Nephron progenitor cell (in vitro differentiated cells): ENCODE measurements at regions not wholly inside any gene's neighbourhood (a gene's known extent, or its start where the extent isn't known, plus 50 kb on each side); places are given as distances from the start of the nearest gene placed in this dataset.
A peak's percentile ranks its signal among the peaks of the same experiment; 100 is the strongest.
"Not testable (repeated sequence)": the region's sequence is repeated elsewhere in the genome, so short reads cannot be mapped to it uniquely, and the experiment has no call there.

Experiments used
- DNase-seq: peaks from one replicate; pipeline ENCODE4 v3.0.0; 2021
- H3K27ac Mint-ChIP-seq: 2 replicates; pipeline ENCODE4 v1.8.0; 2021; ENCODE audit warnings: mild to moderate bottlenecking, moderate library complexity, mixed read lengths
- H3K27me3 Mint-ChIP-seq: 2 replicates; pipeline ENCODE4 v1.8.0; 2021; ENCODE audit warnings: mild to moderate bottlenecking, low read depth, mixed read lengths; ENCODE audit not compliant: poor library complexity
- H3K36me3 Mint-ChIP-seq: 2 replicates; pipeline ENCODE4 v1.8.0; 2021; ENCODE audit warnings: low read depth, mixed read lengths
- H3K4me1 Mint-ChIP-seq: 2 replicates; pipeline ENCODE4 v1.8.0; 2021; ENCODE audit warnings: mixed read lengths
- H3K4me3 Mint-ChIP-seq: 2 replicates; pipeline ENCODE4 v1.8.0; 2021; ENCODE audit warnings: mild to moderate bottlenecking, moderate library complexity, mixed read lengths
- H3K9me3 Mint-ChIP-seq: 2 replicates; pipeline ENCODE4 v1.8.0; 2021; ENCODE audit warnings: mild to moderate bottlenecking, moderate library complexity, mixed read lengths
- CTCF ChIP-seq: fragments of 200-600 bp; sonication (generic); IDR thresholded peaks from 2 replicates; pipeline ENCODE4 v1.5.0; 2021; ENCODE audit warnings: antibody characterized with exemption

- Mint-ChIP-seq H3K4me3 (no peak overlapping the region), H3K36me3 (no peaks in the 10 kb centered on the region), H3K27me3 (peaks cover 6% of the 10 kb centered on the region), H3K4me1 (peaks cover 56% of the 10 kb centered on the region), H3K27ac (no peak overlapping the region), H3K9me3 (peaks cover 13% of the 10 kb centered on the region)
- DNase-seq, result no peak
- TF ChIP-seq CTCF, result no peak
These were observed 98.1 kb upstream of the CDC42EP3 start for GRCh38 chr2:37769551-37769950.

- TF ChIP-seq CTCF, result no peak
- Mint-ChIP-seq H3K27ac (no peak overlapping the region), H3K4me1 (peaks cover 58% of the 10 kb centered on the region), H3K27me3 (peaks cover 9% of the 10 kb centered on the region), H3K9me3 (peaks cover 17% of the 10 kb centered on the region), H3K36me3 (no peaks in the 10 kb centered on the region), H3K4me3 (no peak overlapping the region)
- DNase-seq, result no peak
These were observed 99.4 kb upstream of the CDC42EP3 start for GRCh38 chr2:37770797-37771196.

GRCh38 chr2:37771600-37772088, 100.2 kb upstream of the CDC42EP3 start:
- H3K27ac Mint-ChIP-seq, result peak overlapping the region; percentile 58
- no peak for TF ChIP-seq CTCF
- no peaks in the 10 kb centered on the region for H3K36me3 Mint-ChIP-seq
- H3K4me3 Mint-ChIP-seq, result no peak overlapping the region
- H3K4me1 Mint-ChIP-seq, result peaks cover 58% of the 10 kb centered on the region
- H3K27me3 Mint-ChIP-seq, result peaks cover 9% of the 10 kb centered on the region
- H3K9me3 Mint-ChIP-seq, result peaks cover 17% of the 10 kb centered on the region
- DNase-seq, result no peak

GRCh38 chr2:37773371-37774130, 102.1 kb upstream of the CDC42EP3 start:
- peaks cover 15% of the 10 kb centered on the region for H3K27me3 Mint-ChIP-seq
- no peak for DNase-seq

GRCh38 chr2:37774171-37774944, 102.9 kb upstream of the CDC42EP3 start:
- not testable (repeated sequence) for DNase-seq, H3K36me3 Mint-ChIP-seq, H3K27ac Mint-ChIP-seq, H3K4me3 Mint-ChIP-seq
- H3K9me3 Mint-ChIP-seq, result peaks cover 17% of the 10 kb centered on the region
- peaks cover 56% of the 10 kb centered on the region for H3K4me1 Mint-ChIP-seq
- H3K27me3 Mint-ChIP-seq, result peaks cover 15% of the 10 kb centered on the region

More at GRCh38 chr2:37773371-37774130, 102.1 kb upstream of the CDC42EP3 start:
- Mint-ChIP-seq H3K9me3 (peaks cover 17% of the 10 kb centered on the region), H3K4me3 (no peak overlapping the region), H3K27ac (no peak overlapping the region), H3K36me3 (no peaks in the 10 kb centered on the region), H3K4me1 (peaks cover 56% of the 10 kb centered on the region)
- no peak for TF ChIP-seq CTCF
